GM18951 (cell line): ENCODE measurements at regions not wholly inside any gene's neighbourhood (a gene's known extent, or its start where the extent isn't known, plus 50 kb on each side); places are given as distances from the start of the nearest gene placed in this dataset.
"Not testable (repeated sequence)": the region's sequence is repeated elsewhere in the genome, so short reads cannot be mapped to it uniquely, and the experiment has no call there.

Experiments
- POLR2A ChIP-seq: IDR thresholded peaks from 4 replicates; pipeline ENCODE4 v1.6.1; 2011; ENCODE audit warnings: mild to moderate bottlenecking; ENCODE audit not compliant: insufficient read length, insufficient read depth; ENCODE audit errors: extremely low read depth
- in situ Hi-C: fragments of 300-500 bp; cut with MboI; formaldehyde crosslinking; loops from one replicate; pipeline ENCODE4 v1.12.0; 2022; ENCODE audit warnings: low sequenced_read_pairs, mixed read lengths, inconsistent platforms; ENCODE audit not compliant: unreplicated experiment

- in situ Hi-C loops = no loop called here
- TF ChIP-seq POLR2A = no peak
Observed at GRCh38 chr7:113331155-113331898, 213.0 kb upstream of the SMIM30 start.

GRCh38 chr7:113321201-113321600, 202.8 kb upstream of the SMIM30 start:
- in situ Hi-C loops = no loop called here
- TF ChIP-seq POLR2A = no peak

GRCh38 chr7:113320419-113320818, 202.1 kb upstream of the SMIM30 start:
- in situ Hi-C loops = no loop called here
- TF ChIP-seq POLR2A = no peak

- TF ChIP-seq POLR2A = no peak
- in situ Hi-C loops = no loop called here
Observed at GRCh38 chr7:113314594-113314993, 196.2 kb upstream of the SMIM30 start.

GRCh38 chr7:113308399-113308798, 190.0 kb upstream of the SMIM30 start:
- no peak for TF ChIP-seq POLR2A
- in situ Hi-C loops = no loop called here

- in situ Hi-C loops = no loop called here
- TF ChIP-seq POLR2A = no peak
Observed at GRCh38 chr7:113307147-113307546, 188.8 kb upstream of the SMIM30 start.

- no peak for TF ChIP-seq POLR2A
Observed at GRCh38 chr7:113306302-113306701, 187.9 kb upstream of the SMIM30 start.

GRCh38 chr7:113304104-113304503, 185.8 kb upstream of the SMIM30 start:
- in situ Hi-C loops = no loop called here
- TF ChIP-seq POLR2A = no peak

More at GRCh38 chr7:113306302-113306701, 187.9 kb upstream of the SMIM30 start:
- in situ Hi-C loops = no loop called here

- in situ Hi-C loops = not testable (repeated sequence)
Observed at GRCh38 chr7:113303388-113303787, 185.0 kb upstream of the SMIM30 start.

GRCh38 chr7:113301983-113302382, 183.6 kb upstream of the SMIM30 start:
- no peak for TF ChIP-seq POLR2A
- in situ Hi-C loops = no loop called here

GRCh38 chr7:113301141-113301540, 182.8 kb upstream of the SMIM30 start:
- in situ Hi-C loops = no loop called here
- no peak for TF ChIP-seq POLR2A

GRCh38 chr7:113299748-113300147, 181.4 kb upstream of the SMIM30 start:
- in situ Hi-C loops = no loop called here
- no peak for TF ChIP-seq POLR2A

GRCh38 chr7:113298501-113298900, 180.1 kb upstream of the SMIM30 start:
- in situ Hi-C loops = no loop called here
- TF ChIP-seq POLR2A = no peak

- in situ Hi-C loops = no loop called here
Observed at GRCh38 chr7:113294750-113295149, 176.4 kb upstream of the SMIM30 start.

GRCh38 chr7:113292105-113292504, 173.8 kb upstream of the SMIM30 start:
- in situ Hi-C loops = no loop called here
- TF ChIP-seq POLR2A = no peak

More at GRCh38 chr7:113294750-113295149, 176.4 kb upstream of the SMIM30 start:
- TF ChIP-seq POLR2A = no peak

GRCh38 chr7:113291058-113291457, 172.7 kb upstream of the SMIM30 start:
- in situ Hi-C loops = no loop called here

More at GRCh38 chr7:113291058-113291457, 172.7 kb upstream of the SMIM30 start:
- TF ChIP-seq POLR2A = no peak
